Testis (tissue), 2 donors: ENCODE measurements at regions not wholly inside any gene's neighbourhood (a gene's known extent, or its start where the extent isn't known, plus 50 kb on each side); places are given as distances from the start of the nearest gene placed in this dataset.

Experiments
- DNase-seq: peaks from one replicate; pipeline ENCODE4 v3.0.0-alpha.2; 2019
- H3K27ac ChIP-seq, 2 donors: fragments of 200-600 bp; sonication (generic); one replicate each; pipeline ENCODE4 v1.5.1; 2019
- H3K27me3 ChIP-seq: fragments of 200-600 bp; sonication (generic); one replicate; pipeline ENCODE4 v1.5.1; 2019
- H3K36me3 ChIP-seq: fragments of 200-600 bp; sonication (generic); one replicate; pipeline ENCODE4 v1.5.1; 2017; ENCODE audit warnings: low read depth; ENCODE audit errors: missing control alignments
- H3K4me1 ChIP-seq: fragments of 200-600 bp; sonication (generic); one replicate; pipeline ENCODE4 v1.5.1; 2019
- H3K4me3 ChIP-seq, 2 donors: fragments of 200-600 bp; sonication (generic); one replicate each; pipeline ENCODE4 v1.5.1; 2017 to 2019
- H3K9me3 ChIP-seq: fragments of 200-600 bp; sonication (generic); one replicate; pipeline ENCODE4 v1.5.1; 2017
- CTCF ChIP-seq, 3 experiments: fragments of 450-650 bp in 2 of 3; fragments of 200-600 bp in 1 of 3; sonication (generic) in 1 of 3; IDR thresholded peaks; one replicate each; pipeline ENCODE4 v1.5.1; 2016 to 2019; ENCODE audit warnings: antibody characterized with exemption in 3 of 3, mild to moderate bottlenecking in 2 of 3, moderate library complexity in 1 of 3
- POLR2A ChIP-seq: fragments of 450-650 bp; IDR thresholded peaks from one replicate; pipeline ENCODE4 v1.6.1; 2017; ENCODE audit warnings: antibody characterized with exemption, mild to moderate bottlenecking, moderate library complexity
- WGBS, 2 donors: methylation state at CpG; one replicate each; pipeline ENCODE4 v1.1.5; 2018; 5-methylcytosine and 5-hydroxymethylcytosine counted together
- intact Hi-C: fragments of 100-400 bp; cut with DNase I; formaldehyde crosslinking; loops from one replicate; pipeline ENCODE4 v1.15.1; 2023; ENCODE audit warnings: low total_unique reads

DNA sequence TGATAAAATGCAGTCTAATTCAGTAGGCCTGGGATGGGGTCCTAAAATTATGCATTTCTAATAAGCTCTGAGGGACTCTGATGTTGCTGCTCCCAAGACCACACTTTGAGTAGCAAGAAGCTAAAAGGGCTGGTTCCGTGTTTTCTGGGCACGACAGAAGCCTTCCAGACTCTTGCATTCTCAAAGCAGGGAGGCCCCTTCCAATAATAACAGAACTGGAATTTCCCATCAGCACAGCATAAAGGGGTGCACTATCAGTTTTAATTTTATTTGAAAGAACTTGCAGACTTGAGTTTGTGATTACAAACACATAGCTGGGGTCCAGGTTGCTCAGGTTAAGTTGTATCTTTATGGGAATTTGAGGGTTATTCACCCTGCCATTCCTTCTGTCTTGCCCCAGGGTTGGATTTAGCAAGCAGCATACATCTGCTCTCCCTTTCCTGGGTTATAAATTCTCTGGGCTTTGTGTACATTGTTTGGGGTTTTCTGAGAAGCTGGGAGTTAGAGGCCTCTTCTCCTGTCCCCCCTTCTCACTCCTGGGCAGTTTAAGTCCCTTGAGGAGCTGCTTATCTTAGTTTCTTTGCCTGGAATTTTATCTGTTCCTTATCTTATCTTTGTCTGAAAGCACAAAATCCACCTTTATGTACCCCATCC is 94.2 kb upstream of the SLC2A1 start:
- Histone ChIP-seq H3K27ac (no peak overlapping the region), H3K4me1 (no peaks in the 10 kb centered on the region), H3K36me3 (no peaks in the 10 kb centered on the region), H3K9me3 (no peaks in the 10 kb centered on the region), H3K4me3 (no peak overlapping the region), H3K27me3 (no peaks in the 10 kb centered on the region)
- intact Hi-C loops: no loop called here
- no peak for TF ChIP-seq POLR2A
- no peak for TF ChIP-seq CTCF (IDR thresholded peaks at IDR 0.05)
- WGBS, 2 donors: 50 to 55% methylated on average over 2 of the region's 2 CpGs
- DNase-seq: no peak

DNA sequence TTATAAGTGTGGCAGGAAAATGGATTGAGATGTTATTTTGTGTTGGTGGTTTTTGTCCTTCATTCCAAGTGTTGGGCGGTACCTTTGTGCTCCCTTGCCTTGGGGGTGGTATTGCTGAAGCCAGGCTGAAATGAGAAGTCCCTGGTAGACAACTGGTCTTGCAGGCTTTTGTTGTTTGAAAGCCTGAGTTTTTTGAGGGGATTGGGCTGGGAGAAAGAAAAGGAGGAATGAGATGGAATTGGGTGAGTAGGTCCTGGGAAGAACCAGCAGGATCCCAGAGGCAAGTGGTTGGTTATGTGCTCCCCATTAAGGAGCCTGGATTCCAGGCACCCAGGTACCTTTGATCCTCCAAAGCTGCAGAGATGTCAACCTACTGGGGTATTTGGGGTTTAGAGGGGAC is 93.7 kb upstream of the SLC2A1 start:
- H3K27me3 ChIP-seq: no peaks in the 10 kb centered on the region
- WGBS, 2 donors: 90 to 96% methylated on average over 1 of the region's 1 CpG
- TF ChIP-seq CTCF (IDR thresholded peaks at IDR 0.05) (no peak), POLR2A (no peak)
- no peak for DNase-seq
- H3K4me3 ChIP-seq: no peak overlapping the region
- no peaks in the 10 kb centered on the region for H3K36me3 ChIP-seq
- H3K27ac ChIP-seq: no peak overlapping the region
- H3K9me3 ChIP-seq: no peaks in the 10 kb centered on the region
- H3K4me1 ChIP-seq: no peaks in the 10 kb centered on the region
- intact Hi-C loops: no loop called here

DNA sequence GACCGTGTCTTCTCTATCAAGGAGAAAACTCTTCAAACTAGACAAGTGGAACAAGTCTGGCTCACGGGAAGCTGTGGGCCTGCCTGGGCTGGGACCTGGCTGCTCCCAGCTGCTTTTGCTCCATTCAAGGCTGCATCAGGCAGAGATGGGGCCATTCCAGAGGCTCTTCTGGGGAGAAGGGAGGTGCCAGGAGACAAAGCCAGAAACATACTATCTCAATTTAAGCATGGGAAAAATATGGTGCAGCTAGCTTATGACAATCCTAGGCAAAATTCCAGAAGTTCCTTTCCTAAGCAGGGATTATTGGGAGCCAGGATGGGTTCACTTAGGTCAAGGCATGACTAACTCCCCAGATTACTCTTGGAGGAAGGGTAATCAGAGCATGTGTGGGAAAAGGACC is 90.8 kb upstream of the SLC2A1 start:
- Histone ChIP-seq H3K9me3 (no peaks in the 10 kb centered on the region), H3K36me3 (no peaks in the 10 kb centered on the region), H3K27ac (no peak overlapping the region), H3K4me3 (no peak overlapping the region), H3K27me3 (no peaks in the 10 kb centered on the region), H3K4me1 (peaks cover 6% of the 10 kb centered on the region)
- peak; percentile 20 for DNase-seq
- TF ChIP-seq CTCF (IDR thresholded peaks at IDR 0.05): no peak
- no peak for TF ChIP-seq POLR2A
- 48 to 57% methylated on average over 2 of the region's 2 CpGs for WGBS, 2 donors
- intact Hi-C loops: no loop called here

GRCh38 chr1:43048601-43049011 is 89.9 kb upstream of the SLC2A1 start:
- Histone ChIP-seq H3K27me3 (no peaks in the 10 kb centered on the region), H3K4me1 (peaks cover 7% of the 10 kb centered on the region), H3K36me3 (no peaks in the 10 kb centered on the region), H3K27ac (no peak overlapping the region), H3K4me3 (no peak overlapping the region), H3K9me3 (no peaks in the 10 kb centered on the region)
- no peak for DNase-seq
- intact Hi-C loops: no loop called here
- TF ChIP-seq POLR2A: no peak
- no peak for TF ChIP-seq CTCF (IDR thresholded peaks at IDR 0.05)
- 75% methylated on average over 2 of the region's 2 CpGs; no CpG with 5 or more reads in 1 of the 2 donors for WGBS, 2 donors

GRCh38 chr1:43047135-43047534 is 88.5 kb upstream of the SLC2A1 start:
- DNase-seq: no peak
- Histone ChIP-seq H3K4me1 (peaks cover 7% of the 10 kb centered on the region), H3K27me3 (no peaks in the 10 kb centered on the region), H3K27ac (no peak overlapping the region), H3K9me3 (no peaks in the 10 kb centered on the region), H3K36me3 (no peaks in the 10 kb centered on the region), H3K4me3 (no peak overlapping the region)
- TF ChIP-seq POLR2A (no peak), CTCF (IDR thresholded peaks at IDR 0.05) (no peak)
- WGBS, 2 donors: 98 to 100% methylated on average over 1 of the region's 1 CpG
- intact Hi-C loops: no loop called here
